Neural crest cell (in vitro differentiated cells): ENCODE measurements at regions not wholly inside any gene's neighbourhood (a gene's known extent, or its start where the extent isn't known, plus 50 kb on each side); places are given as distances from the start of the nearest gene placed in this dataset.
"Not testable (repeated sequence)": the region's sequence is repeated elsewhere in the genome, so short reads cannot be mapped to it uniquely, and the experiment has no call there.

Experiments used
- DNase-seq: peaks from one replicate; pipeline ENCODE4 v3.0.0; 2021; ENCODE audit warnings: low read depth, mixed read lengths, low spot score
- H3K27ac Mint-ChIP-seq: one replicate; pipeline ENCODE4 v1.8.0; 2021; ENCODE audit warnings: mild to moderate bottlenecking, mixed read lengths; ENCODE audit not compliant: unreplicated experiment
- H3K27me3 Mint-ChIP-seq: 2 replicates; pipeline ENCODE4 v1.8.0; 2021; ENCODE audit warnings: low read depth, mild to moderate bottlenecking, mixed read lengths
- H3K36me3 Mint-ChIP-seq: 2 replicates; pipeline ENCODE4 v1.8.0; 2021; ENCODE audit warnings: low read depth, mild to moderate bottlenecking, mixed read lengths
- H3K4me1 Mint-ChIP-seq: 2 replicates; pipeline ENCODE4 v1.8.0; 2021; ENCODE audit warnings: mixed read lengths
- H3K4me3 Mint-ChIP-seq: one replicate; pipeline ENCODE4 v1.8.0; 2021; ENCODE audit warnings: mild to moderate bottlenecking, mixed read lengths
- H3K9me3 Mint-ChIP-seq: 2 replicates; pipeline ENCODE4 v1.8.0; 2021; ENCODE audit warnings: mixed read lengths
- CTCF ChIP-seq: fragments of 200-600 bp; sonication (generic); conservative IDR thresholded peaks from 2 replicates; pipeline ENCODE4 v1.5.0; 2021; ENCODE audit warnings: antibody characterized with exemption, mild to moderate bottlenecking

DNA sequence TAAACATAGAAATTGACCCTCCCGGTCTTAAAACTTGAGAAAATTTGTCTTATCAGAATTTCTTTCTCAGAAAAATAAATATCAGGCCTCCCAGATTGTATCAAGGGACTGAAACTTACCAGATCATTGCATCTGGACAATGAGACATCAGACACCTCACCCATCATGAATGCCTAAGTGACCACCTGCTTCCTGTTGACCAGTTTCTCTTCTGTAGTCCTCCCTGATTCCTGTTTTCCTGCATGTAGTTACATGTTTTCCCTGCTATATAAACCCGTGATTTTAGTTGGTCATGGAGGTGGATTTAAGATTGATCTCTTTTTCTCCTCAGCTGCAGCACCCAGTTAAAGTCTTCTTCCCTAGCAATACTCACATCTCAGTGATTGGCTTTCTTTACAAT is 548.1 kb downstream of the PPP4R3C start:
- Mint-ChIP-seq H3K36me3 (no peaks in the 10 kb centered on the region), H3K4me3 (no peak overlapping the region), H3K27me3 (no peaks in the 10 kb centered on the region), H3K27ac (no peak overlapping the region), H3K9me3 (peaks cover 6% of the 10 kb centered on the region), H3K4me1 (no peaks in the 10 kb centered on the region)
- DNase-seq = no peak
- TF ChIP-seq CTCF = no peak

GRCh38 chrX:26914232-26914631 is 548.9 kb downstream of the PPP4R3C start:
- no peak overlapping the region for H3K27ac Mint-ChIP-seq
- DNase-seq = no peak
- no peak overlapping the region for H3K4me3 Mint-ChIP-seq
- TF ChIP-seq CTCF = no peak
- no peaks in the 10 kb centered on the region for H3K4me1 Mint-ChIP-seq
- H3K36me3 Mint-ChIP-seq = no peaks in the 10 kb centered on the region
- H3K27me3 Mint-ChIP-seq = no peaks in the 10 kb centered on the region
- H3K9me3 Mint-ChIP-seq = peaks cover 6% of the 10 kb centered on the region

- not testable (repeated sequence) for H3K27me3 Mint-ChIP-seq, H3K4me1 Mint-ChIP-seq, H3K27ac Mint-ChIP-seq, H3K9me3 Mint-ChIP-seq, DNase-seq, H3K36me3 Mint-ChIP-seq, H3K4me3 Mint-ChIP-seq
Observed at GRCh38 chrX:26911785-26912184, 551.4 kb downstream of the PPP4R3C start.

- Mint-ChIP-seq H3K9me3 (peaks cover 2% of the 10 kb centered on the region), H3K4me3 (no peak overlapping the region), H3K27ac (no peak overlapping the region), H3K36me3 (no peaks in the 10 kb centered on the region), H3K4me1 (no peaks in the 10 kb centered on the region), H3K27me3 (no peaks in the 10 kb centered on the region)
- TF ChIP-seq CTCF = no peak
- no peak for DNase-seq
Observed at GRCh38 chrX:26909728-26910127, 553.4 kb downstream of the PPP4R3C start.

DNA sequence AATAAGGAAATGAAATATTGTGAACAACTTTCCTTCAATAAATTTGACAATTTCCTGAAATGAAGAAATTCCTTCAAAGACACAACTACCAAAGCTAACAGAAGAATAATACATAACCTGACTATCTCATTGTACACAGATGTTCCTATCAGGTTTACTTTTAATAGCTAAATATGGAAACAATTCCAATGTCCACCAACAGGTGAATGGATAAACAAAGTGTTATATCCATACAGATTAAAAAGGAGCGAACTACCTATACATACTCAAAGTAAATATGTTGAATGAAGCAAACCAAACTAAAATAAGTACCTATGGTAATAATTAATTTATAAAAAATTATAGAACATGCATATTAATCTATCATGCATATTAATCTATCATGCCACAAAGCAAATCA is 554.9 kb downstream of the PPP4R3C start:
- DNase-seq = no peak
- peak; percentile 30 for TF ChIP-seq CTCF
- no peak overlapping the region for H3K4me3 Mint-ChIP-seq
- H3K27ac Mint-ChIP-seq = no peak overlapping the region
- peaks cover 2% of the 10 kb centered on the region for H3K9me3 Mint-ChIP-seq
- H3K4me1 Mint-ChIP-seq = no peaks in the 10 kb centered on the region
- H3K27me3 Mint-ChIP-seq = no peaks in the 10 kb centered on the region
- H3K36me3 Mint-ChIP-seq = no peaks in the 10 kb centered on the region

- H3K9me3 Mint-ChIP-seq = peaks cover 5% of the 10 kb centered on the region
- H3K4me1 Mint-ChIP-seq = no peaks in the 10 kb centered on the region
- H3K27me3 Mint-ChIP-seq = no peaks in the 10 kb centered on the region
- no peak for TF ChIP-seq CTCF
- no peak overlapping the region for H3K27ac Mint-ChIP-seq
- no peak overlapping the region for H3K4me3 Mint-ChIP-seq
- DNase-seq = no peak
- no peaks in the 10 kb centered on the region for H3K36me3 Mint-ChIP-seq
Observed at GRCh38 chrX:26889574-26889973, 573.6 kb downstream of the PPP4R3C start.
